22Rv1 (cell line): ENCODE measurements at regions not wholly inside any gene's neighbourhood (a gene's known extent, or its start where the extent isn't known, plus 50 kb on each side); places are given as distances from the start of the nearest gene placed in this dataset.

Experiments used
- H3K27ac ChIP-seq: fragments of 450-650 bp; 2 replicates; pipeline ENCODE4 v1.5.1; 2017
- ZFX ChIP-seq: fragments of 450-650 bp; IDR thresholded peaks from 2 replicates; pipeline ENCODE4 v1.6.1; 2017; ENCODE audit warnings: antibody characterized with exemption, borderline replicate concordance
- TF ChIP-seq, protein P1 (sequence below): fragments of 450-650 bp; IDR thresholded peaks from 2 replicates; pipeline ENCODE4 v1.5.1; 2017; ENCODE audit warnings: mild to moderate bottlenecking

DNA sequence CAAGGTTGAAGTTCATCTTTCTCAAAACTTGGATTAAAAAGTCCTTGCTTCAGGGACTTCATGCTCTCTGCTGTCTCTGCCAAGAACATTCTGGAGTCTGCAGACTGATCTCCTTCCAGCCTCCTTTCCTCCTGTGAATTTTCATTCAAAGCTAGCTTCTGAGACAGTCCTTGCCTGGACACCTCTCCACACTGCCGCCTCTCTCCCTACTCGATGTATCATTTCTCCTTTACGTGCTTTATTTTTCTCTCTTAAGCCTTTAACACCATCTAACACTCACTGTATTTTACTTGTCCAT, 238.8 kb downstream of the COL4A1 start:
- H3K27ac ChIP-seq, result no peak overlapping the region
- TF ChIP-seq, protein P1, sequence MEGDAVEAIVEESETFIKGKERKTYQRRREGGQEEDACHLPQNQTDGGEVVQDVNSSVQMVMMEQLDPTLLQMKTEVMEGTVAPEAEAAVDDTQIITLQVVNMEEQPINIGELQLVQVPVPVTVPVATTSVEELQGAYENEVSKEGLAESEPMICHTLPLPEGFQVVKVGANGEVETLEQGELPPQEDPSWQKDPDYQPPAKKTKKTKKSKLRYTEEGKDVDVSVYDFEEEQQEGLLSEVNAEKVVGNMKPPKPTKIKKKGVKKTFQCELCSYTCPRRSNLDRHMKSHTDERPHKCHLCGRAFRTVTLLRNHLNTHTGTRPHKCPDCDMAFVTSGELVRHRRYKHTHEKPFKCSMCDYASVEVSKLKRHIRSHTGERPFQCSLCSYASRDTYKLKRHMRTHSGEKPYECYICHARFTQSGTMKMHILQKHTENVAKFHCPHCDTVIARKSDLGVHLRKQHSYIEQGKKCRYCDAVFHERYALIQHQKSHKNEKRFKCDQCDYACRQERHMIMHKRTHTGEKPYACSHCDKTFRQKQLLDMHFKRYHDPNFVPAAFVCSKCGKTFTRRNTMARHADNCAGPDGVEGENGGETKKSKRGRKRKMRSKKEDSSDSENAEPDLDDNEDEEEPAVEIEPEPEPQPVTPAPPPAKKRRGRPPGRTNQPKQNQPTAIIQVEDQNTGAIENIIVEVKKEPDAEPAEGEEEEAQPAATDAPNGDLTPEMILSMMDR, result no peak
- no peak for TF ChIP-seq ZFX

DNA sequence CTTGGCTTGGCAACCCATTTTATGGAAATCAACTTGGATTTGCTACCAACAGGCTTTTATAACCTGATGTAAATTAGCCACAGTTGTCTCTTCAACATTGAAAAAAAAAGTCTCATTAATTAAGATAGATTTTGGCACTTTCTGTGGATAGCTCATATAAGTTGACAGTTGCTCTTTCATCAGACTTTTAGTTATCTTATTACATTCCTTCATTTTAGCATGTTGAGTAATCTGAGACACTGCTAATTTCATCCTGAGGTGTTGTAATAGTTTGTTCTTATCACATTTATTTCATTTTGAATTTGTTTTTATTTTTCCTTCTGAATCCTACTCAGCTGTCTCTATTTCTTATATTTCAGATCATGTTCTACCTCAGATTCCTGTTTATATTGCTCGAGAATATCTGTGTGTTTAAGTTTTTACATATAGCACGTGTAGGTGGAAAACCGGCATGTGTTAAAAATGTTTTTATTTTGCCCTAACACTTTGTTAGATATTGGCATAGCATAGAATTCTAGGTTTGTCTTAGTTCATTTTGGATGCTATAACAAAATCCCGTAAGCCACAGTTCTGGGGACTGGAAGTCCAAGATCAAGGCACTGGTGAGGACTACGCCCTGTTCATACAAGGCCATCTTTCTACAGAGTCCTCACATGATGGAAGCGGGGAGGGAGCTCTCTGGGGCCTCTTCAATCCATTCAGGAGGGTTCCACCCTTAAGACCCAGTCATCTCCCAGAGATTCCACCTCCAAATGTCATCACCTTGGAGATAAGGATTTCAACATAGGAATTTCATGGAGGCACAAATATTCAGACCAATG, 239.4 kb downstream of the COL4A1 start:
- H3K27ac ChIP-seq, result no peak overlapping the region
- TF ChIP-seq, protein P1, result no peak
- no peak for TF ChIP-seq ZFX

DNA sequence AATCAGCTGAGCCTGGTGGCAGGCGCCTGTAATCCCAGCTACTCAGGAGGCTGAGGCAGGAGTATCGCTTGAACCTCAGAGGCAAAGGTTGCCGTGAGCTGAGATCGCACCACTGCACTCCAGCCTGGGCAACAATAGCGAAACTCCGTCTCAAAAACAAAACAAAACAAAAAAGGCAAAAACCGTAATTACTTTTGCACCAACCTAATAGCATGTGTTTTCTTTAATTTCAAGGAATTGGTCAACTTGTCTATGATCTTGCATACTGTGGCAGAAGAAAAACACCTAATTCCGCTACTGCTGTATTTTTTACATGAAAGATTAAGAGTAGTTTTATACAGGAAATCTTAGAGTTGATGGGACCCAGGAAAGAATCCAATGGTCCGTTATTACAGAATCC, 241.2 kb downstream of the COL4A1 start:
- H3K27ac ChIP-seq, result no peak overlapping the region
- TF ChIP-seq, protein P1, result no peak
- TF ChIP-seq ZFX, result no peak

DNA sequence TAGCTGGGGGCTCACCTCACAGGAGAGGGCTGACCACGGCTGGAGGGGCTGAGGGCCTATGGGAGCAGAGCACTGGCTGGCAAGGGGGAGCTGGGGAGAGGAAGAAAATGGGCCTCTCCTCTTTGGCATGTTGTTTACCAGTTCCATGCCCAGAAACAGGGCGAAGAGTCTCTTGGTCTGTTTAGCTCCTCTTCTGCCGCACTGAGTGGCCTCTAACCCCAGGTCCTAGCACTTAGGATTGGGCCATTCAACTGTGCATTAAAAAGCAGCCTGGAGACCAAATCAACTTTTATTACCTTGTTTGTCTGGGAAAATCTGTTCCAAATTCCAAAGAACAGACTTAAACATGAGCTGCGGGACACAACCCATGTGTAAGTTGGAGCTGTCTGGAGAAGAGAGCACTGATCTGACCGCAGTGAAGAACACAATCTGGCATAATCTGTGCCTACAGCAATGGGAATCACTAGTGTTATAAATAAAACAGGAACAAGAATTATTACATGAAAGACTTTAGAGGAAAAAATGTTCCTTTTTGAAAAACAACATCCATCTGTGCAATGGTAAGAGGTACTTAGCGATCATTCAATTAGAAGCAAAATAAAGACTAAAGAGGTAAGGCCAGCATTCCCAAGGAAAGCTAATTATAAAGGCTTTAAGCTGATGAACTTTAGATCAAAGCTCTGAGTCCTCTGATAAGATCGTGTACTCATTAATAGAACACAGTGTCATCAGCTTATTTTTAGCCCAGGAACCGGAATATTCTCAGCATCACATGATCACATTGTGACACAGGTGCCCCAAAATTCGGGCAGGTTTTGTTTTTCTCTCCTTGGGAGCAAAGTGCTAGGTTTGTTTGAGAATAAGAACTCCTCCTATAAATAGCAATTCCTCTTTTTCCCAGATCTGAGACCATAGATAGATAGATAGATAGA, 243.2 kb downstream of the COL4A1 start:
- peak overlapping the region; percentile 15; the same call in 1 of the 2 replicates for H3K27ac ChIP-seq

DNA sequence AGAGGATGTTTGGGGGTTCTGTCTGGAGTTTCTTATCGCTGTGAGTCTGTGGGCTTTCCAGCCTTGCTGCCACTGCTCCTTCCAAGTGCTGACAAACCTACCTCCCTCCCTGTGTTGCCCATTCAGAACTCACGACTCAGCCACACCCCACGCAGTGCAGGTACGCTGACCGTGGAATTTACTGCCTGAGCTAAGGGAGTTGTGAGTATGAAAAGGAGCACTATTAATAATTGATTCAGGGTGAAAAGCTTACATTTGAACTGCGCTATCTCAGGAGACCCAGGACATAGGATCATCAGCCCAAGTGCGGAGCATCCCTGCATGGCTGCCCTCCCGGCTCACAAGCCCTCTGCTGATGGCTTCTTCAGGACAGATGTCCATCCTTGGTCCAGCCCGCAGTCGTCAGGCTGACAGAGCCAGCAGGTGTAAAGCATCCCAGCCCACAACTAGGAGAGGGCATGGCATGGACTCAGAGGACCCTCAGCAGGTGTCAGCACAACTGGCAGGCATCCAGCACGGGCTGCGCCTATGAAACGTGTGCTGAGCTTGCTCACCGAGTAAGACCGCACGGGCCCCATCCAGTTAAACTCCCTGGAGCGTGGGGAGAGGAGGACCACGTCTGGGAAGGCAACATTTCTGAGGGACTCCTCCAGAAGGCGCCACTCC, 244.0 kb downstream of the COL4A1 start:
- TF ChIP-seq ZFX, result no peak
- TF ChIP-seq, protein P1, result no peak
- H3K27ac ChIP-seq, result no peak overlapping the region

More for the DNA sequence above, 243.2 kb downstream of the COL4A1 start:
- no peak for TF ChIP-seq ZFX
- TF ChIP-seq, protein P1, result no peak

DNA sequence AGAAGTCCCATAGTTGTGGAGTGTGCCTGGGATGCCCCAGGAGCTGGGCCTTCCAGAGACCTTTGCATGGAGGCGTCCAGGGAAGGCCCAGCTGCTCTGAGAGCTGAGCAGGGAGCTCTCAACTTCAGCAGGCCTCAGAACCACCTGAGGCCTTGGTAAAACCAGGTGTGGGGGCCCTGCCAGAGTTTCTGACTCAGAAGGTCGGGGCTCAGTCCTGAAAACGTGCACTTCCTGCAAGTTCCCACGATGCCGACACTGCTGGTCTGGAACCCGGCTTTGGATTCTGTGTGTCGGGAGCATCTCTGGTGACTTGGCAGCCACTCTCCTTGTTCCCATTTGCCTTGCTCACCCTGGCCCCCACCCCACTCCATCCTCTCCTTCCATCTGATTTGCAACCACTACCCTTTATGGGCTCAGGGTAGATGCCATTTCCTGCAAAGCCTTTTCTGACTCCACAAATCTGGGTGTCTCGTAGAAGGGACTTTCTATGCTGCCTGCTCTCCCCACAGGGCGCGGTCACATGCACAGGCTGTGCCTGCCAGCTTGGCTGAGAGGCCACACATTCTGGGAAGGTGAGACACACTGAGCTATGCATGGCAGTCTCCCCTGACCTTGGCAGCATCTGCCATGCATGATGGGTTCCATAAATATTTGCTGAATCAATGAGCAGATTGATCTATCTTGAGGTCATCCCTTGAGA, 244.7 kb downstream of the COL4A1 start:
- no peak for TF ChIP-seq ZFX
- TF ChIP-seq, protein P1, result no peak
- H3K27ac ChIP-seq, result no peak overlapping the region
